ENCODE measurements at regions not wholly inside any gene's neighbourhood (a gene's known extent, or its start where the extent isn't known, plus 50 kb on each side); places are given as distances from the start of the nearest gene placed in this dataset.

- Histone ChIP-seq H3K4me3 (no peak overlapping the region), H3K27ac (ENCODE audit: low read depth in 1 of 2, low read length in 1 of 2) (no peak overlapping the region), H3K9me3 (ENCODE audit: control insufficient read depth in 4 of 4, insufficient read depth in 3 of 4, low read length in 3 of 4) (no peaks in the 10 kb centered on the region), H3K4me1 (ENCODE audit: control insufficient read depth in 5 of 5, insufficient read depth in 5 of 5, low read length in 5 of 5) (no peaks in the 10 kb centered on the region), H3K9ac (ENCODE audit: insufficient read depth in 1 of 2, low read length in 2 of 2) (no peak overlapping the region), H3K36me3 (ENCODE audit: control insufficient read depth in 4 of 4, insufficient read depth in 4 of 4, low read length in 4 of 4) (no peaks in the 10 kb centered on the region), H3K27me3 (ENCODE audit: control insufficient read depth in 3 of 3, insufficient read depth in 3 of 3, low read length in 2 of 3) (no peaks in the 10 kb centered on the region)
- WGBS, 2 donors, result 75 to 77% methylated on average over 1 of the region's 1 CpG
- DNase-seq (no peak), ATAC-seq (ENCODE audit: insufficient read depth, low FRiP score) (no peak)
- no peak for TF ChIP-seq CTCF (IDR thresholded peaks at IDR 0.05; ENCODE audit: control extremely low read depth, extremely low read depth)
Observed at GRCh38 chr5:40376566-40376965, 303.1 kb upstream of the PTGER4 start.

GRCh38 chr5:40374853-40375252 is 304.9 kb upstream of the PTGER4 start:
- H3K9me3 ChIP-seq (ENCODE audit: control insufficient read depth in 4 of 4, insufficient read depth in 3 of 4, low read length in 3 of 4), result no peaks in the 10 kb centered on the region
- no peak overlapping the region for H3K27ac ChIP-seq (ENCODE audit: low read depth in 1 of 2, low read length in 1 of 2)
- H3K9ac ChIP-seq (ENCODE audit: insufficient read depth in 1 of 2, low read length in 2 of 2), result no peak overlapping the region
- WGBS, 2 donors, result 72% methylated on average over 6 of the region's 6 CpGs
- no peak for ATAC-seq (ENCODE audit: insufficient read depth, low FRiP score)
- TF ChIP-seq CTCF (IDR thresholded peaks at IDR 0.05; ENCODE audit: control extremely low read depth, extremely low read depth), result no peak
- no peaks in the 10 kb centered on the region for H3K4me1 ChIP-seq (ENCODE audit: control insufficient read depth in 5 of 5, insufficient read depth in 5 of 5, low read length in 5 of 5)
- no peak overlapping the region for H3K4me3 ChIP-seq
- no peak for DNase-seq
- H3K36me3 ChIP-seq (ENCODE audit: control insufficient read depth in 4 of 4, insufficient read depth in 4 of 4, low read length in 4 of 4), result no peaks in the 10 kb centered on the region
- no peaks in the 10 kb centered on the region for H3K27me3 ChIP-seq (ENCODE audit: control insufficient read depth in 3 of 3, insufficient read depth in 3 of 3, low read length in 2 of 3)

GRCh38 chr5:40368200-40368599 is 311.5 kb upstream of the PTGER4 start:
- ATAC-seq (ENCODE audit: insufficient read depth, low FRiP score), result no peak
- H3K4me1 ChIP-seq (ENCODE audit: control insufficient read depth in 5 of 5, insufficient read depth in 5 of 5, low read length in 5 of 5), result no peaks in the 10 kb centered on the region

More at GRCh38 chr5:40368200-40368599, 311.5 kb upstream of the PTGER4 start:
- Histone ChIP-seq H3K27me3 (ENCODE audit: control insufficient read depth in 3 of 3, insufficient read depth in 3 of 3, low read length in 2 of 3) (no peaks in the 10 kb centered on the region), H3K9ac (ENCODE audit: insufficient read depth in 1 of 2, low read length in 2 of 2) (no peak overlapping the region), H3K27ac (ENCODE audit: low read depth in 1 of 2, low read length in 1 of 2) (no peak overlapping the region), H3K9me3 (ENCODE audit: control insufficient read depth in 4 of 4, insufficient read depth in 3 of 4, low read length in 3 of 4) (no peaks in the 10 kb centered on the region), H3K4me3 (no peak overlapping the region), H3K36me3 (ENCODE audit: control insufficient read depth in 4 of 4, insufficient read depth in 4 of 4, low read length in 4 of 4) (no peaks in the 10 kb centered on the region)
- TF ChIP-seq CTCF (IDR thresholded peaks at IDR 0.05; ENCODE audit: control extremely low read depth, extremely low read depth), result no peak
- 97 to 99% methylated on average over 5 of the region's 5 CpGs for WGBS, 2 donors
- DNase-seq, result no peak
